C4-2B (cell line): ENCODE measurements at regions not wholly inside any gene's neighbourhood (a gene's known extent, or its start where the extent isn't known, plus 50 kb on each side); places are given as distances from the start of the nearest gene placed in this dataset.

Experiments
- ZFX ChIP-seq: fragments of 450-650 bp; IDR thresholded peaks from 2 replicates; pipeline ENCODE4 v1.6.1; 2017
- TF ChIP-seq, protein P1 (sequence below): fragments of 450-650 bp; conservative IDR thresholded peaks from 2 replicates; pipeline ENCODE4 v1.5.1; 2017; ENCODE audit warnings: mild to moderate bottlenecking

DNA sequence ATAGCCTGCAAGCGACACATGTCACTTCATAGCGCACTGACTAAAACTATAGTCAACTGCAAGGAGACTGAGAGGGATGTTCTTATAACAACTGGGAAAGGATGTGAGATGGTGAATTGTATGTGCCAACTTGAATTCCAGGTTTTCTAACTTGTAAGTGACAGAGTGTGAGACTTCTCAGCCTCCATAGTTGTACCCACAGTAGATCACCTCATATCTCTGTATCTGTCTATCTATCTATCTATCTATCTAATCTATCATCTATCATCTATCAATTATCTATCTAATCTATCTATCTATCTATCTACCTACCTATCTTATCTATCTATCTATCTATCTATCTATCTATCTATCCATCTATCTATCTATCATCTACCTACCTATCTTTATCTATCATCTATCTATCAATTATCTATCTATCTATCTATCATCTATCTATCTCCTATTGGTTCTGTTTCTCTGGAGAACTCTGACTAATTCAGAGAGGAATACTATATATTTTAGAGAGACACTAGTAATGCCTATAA is 162.3 kb downstream of the CTH start:
- TF ChIP-seq, protein P1, sequence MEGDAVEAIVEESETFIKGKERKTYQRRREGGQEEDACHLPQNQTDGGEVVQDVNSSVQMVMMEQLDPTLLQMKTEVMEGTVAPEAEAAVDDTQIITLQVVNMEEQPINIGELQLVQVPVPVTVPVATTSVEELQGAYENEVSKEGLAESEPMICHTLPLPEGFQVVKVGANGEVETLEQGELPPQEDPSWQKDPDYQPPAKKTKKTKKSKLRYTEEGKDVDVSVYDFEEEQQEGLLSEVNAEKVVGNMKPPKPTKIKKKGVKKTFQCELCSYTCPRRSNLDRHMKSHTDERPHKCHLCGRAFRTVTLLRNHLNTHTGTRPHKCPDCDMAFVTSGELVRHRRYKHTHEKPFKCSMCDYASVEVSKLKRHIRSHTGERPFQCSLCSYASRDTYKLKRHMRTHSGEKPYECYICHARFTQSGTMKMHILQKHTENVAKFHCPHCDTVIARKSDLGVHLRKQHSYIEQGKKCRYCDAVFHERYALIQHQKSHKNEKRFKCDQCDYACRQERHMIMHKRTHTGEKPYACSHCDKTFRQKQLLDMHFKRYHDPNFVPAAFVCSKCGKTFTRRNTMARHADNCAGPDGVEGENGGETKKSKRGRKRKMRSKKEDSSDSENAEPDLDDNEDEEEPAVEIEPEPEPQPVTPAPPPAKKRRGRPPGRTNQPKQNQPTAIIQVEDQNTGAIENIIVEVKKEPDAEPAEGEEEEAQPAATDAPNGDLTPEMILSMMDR: no peak
- TF ChIP-seq ZFX: no peak
